ENCODE measurements at regions not wholly inside any gene's neighbourhood (a gene's known extent, or its start where the extent isn't known, plus 50 kb on each side); places are given as distances from the start of the nearest gene placed in this dataset.
A peak's percentile ranks its signal among the peaks of the same experiment; 100 is the strongest.

DNA sequence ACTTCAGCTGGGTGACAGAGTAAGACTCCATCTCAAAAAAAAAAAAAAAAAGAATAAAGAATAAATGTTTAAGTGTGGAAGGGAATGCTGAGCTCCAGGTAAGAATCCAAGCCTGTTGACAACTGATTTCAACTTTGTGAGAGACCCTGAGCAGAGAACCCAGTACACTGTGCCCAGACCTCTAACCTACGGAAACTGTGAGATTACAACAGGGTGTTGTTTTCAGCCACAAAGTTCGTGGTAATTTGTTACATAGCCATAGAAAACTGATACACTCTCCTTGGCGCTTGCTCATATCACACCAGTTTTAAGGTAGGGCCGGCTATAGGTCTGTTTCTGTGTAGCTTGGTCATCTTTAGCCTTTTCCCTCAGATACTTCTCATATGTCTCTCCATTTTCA lies 98.4 kb upstream of the PAPOLG start:
- Mint-ChIP-seq H3K4me3 (no peak overlapping the region), H3K27ac (no peak overlapping the region), H3K27me3 (ENCODE audit: insufficient read depth) (peaks cover 30% of the 10 kb centered on the region), H3K36me3 (ENCODE audit: low read depth) (no peaks in the 10 kb centered on the region), H3K4me1 (no peaks in the 10 kb centered on the region), H3K9me3 (peaks cover 9% of the 10 kb centered on the region)
- Histone ChIP-seq H3K9ac (ENCODE audit: extremely low read depth, low read length, poor library complexity, severe bottlenecking) (no peak overlapping the region), H3K4me3 (ENCODE audit: low read length) (no peak overlapping the region), H3K9me3 (ENCODE audit: control insufficient read depth, low read length) (no peaks in the 10 kb centered on the region), H3K27ac (ENCODE audit: low read depth, low read length) (no peak overlapping the region), H3K4me1 (ENCODE audit: control insufficient read depth, insufficient read depth, low read length) (no peaks in the 10 kb centered on the region), H3K36me3 (ENCODE audit: control insufficient read depth, insufficient read depth, low read length) (no peaks in the 10 kb centered on the region), H3K27me3 (ENCODE audit: control insufficient read depth, insufficient read depth, low read length, poor library complexity, severe bottlenecking) (peaks cover 24% of the 10 kb centered on the region)
- TF ChIP-seq, protein P1, sequence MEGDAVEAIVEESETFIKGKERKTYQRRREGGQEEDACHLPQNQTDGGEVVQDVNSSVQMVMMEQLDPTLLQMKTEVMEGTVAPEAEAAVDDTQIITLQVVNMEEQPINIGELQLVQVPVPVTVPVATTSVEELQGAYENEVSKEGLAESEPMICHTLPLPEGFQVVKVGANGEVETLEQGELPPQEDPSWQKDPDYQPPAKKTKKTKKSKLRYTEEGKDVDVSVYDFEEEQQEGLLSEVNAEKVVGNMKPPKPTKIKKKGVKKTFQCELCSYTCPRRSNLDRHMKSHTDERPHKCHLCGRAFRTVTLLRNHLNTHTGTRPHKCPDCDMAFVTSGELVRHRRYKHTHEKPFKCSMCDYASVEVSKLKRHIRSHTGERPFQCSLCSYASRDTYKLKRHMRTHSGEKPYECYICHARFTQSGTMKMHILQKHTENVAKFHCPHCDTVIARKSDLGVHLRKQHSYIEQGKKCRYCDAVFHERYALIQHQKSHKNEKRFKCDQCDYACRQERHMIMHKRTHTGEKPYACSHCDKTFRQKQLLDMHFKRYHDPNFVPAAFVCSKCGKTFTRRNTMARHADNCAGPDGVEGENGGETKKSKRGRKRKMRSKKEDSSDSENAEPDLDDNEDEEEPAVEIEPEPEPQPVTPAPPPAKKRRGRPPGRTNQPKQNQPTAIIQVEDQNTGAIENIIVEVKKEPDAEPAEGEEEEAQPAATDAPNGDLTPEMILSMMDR (conservative IDR thresholded peaks at IDR 0.05), result no peak
- 92 to 97% methylated on average over 3 to 4 of the region's 4 CpGs for WGBS, 2 experiments (ENCODE audit: insufficient coverage in 1 of 2, insufficient read length in 1 of 2)
- no peak for DNase-seq

DNA sequence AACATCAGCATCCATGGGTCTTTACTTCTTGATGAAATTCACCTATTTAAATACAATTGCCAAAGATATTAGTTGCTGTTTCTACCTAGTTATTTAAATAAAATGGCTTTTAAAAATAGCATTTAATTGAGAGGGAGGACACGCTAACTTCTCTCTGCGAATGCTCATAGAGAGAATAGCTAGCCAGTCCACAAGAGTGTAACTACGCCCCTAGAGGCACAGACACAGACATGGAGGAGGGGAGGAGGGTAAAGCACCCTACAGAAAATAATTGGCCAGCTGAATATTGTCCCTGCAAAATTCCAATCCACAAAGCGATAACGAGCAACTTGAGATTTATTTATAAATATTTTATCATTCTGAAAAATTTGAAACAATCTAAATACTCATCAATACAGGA lies 97.0 kb upstream of the PAPOLG start:
- TF ChIP-seq, protein P1 (conservative IDR thresholded peaks at IDR 0.05), result peak; percentile 60
- Mint-ChIP-seq H3K4me3 (no peak overlapping the region), H3K27ac (no peak overlapping the region), H3K4me1 (no peaks in the 10 kb centered on the region), H3K9me3 (peaks cover 18% of the 10 kb centered on the region), H3K27me3 (ENCODE audit: insufficient read depth) (peaks cover 22% of the 10 kb centered on the region), H3K36me3 (ENCODE audit: low read depth) (no peaks in the 10 kb centered on the region)
- Histone ChIP-seq H3K9ac (ENCODE audit: extremely low read depth, low read length, poor library complexity, severe bottlenecking) (no peak overlapping the region), H3K4me1 (ENCODE audit: control insufficient read depth, insufficient read depth, low read length) (no peaks in the 10 kb centered on the region), H3K9me3 (ENCODE audit: control insufficient read depth, low read length) (peaks cover 13% of the 10 kb centered on the region), H3K4me3 (ENCODE audit: low read length) (no peak overlapping the region), H3K27ac (ENCODE audit: low read depth, low read length) (no peak overlapping the region), H3K27me3 (ENCODE audit: control insufficient read depth, insufficient read depth, low read length, poor library complexity, severe bottlenecking) (peaks cover 15% of the 10 kb centered on the region), H3K36me3 (ENCODE audit: control insufficient read depth, insufficient read depth, low read length) (no peaks in the 10 kb centered on the region)
- 83 to 88% methylated on average over 1 to 5 of the region's 5 CpGs for WGBS, 2 experiments (ENCODE audit: insufficient coverage in 1 of 2, insufficient read length in 1 of 2)
- DNase-seq, result no peak

DNA sequence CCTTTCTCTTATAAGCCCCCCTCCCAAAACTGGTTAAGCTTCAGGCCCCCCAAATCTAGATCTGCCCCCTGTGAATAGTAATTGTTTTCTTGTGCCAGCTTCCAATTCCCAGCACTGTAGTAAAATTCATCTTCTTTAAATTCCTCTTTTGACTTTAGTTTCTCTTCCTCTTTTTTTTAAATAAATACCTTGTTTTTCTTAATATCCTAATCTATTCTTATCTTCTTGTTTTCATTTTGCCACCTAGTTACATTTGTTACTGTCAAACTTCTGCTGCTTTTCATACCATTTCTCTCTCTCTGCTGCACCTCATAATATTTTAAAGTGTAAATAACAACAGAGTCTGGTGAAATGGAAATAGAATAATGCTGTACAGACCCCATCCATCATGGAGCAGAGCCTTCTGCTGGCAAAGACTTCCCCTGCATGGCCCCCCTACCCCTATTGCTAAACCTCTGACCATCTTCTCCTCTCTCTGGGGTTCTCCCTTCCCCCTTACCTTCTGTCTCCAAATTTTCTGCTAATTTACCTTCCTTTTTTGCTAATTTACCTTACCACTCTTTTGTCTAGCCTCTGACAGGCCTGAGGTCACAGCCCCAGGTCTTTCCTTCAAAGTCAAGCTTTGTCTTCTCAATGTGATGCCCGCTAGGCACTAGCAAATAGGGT lies 94.9 kb upstream of the PAPOLG start:
- Histone ChIP-seq H3K4me1 (ENCODE audit: control insufficient read depth, insufficient read depth, low read length) (no peaks in the 10 kb centered on the region), H3K27me3 (ENCODE audit: control insufficient read depth, insufficient read depth, low read length, poor library complexity, severe bottlenecking) (peaks cover 5% of the 10 kb centered on the region), H3K9me3 (ENCODE audit: control insufficient read depth, low read length) (peaks cover 15% of the 10 kb centered on the region), H3K36me3 (ENCODE audit: control insufficient read depth, insufficient read depth, low read length) (no peaks in the 10 kb centered on the region), H3K4me3 (ENCODE audit: low read length) (no peak overlapping the region), H3K9ac (ENCODE audit: extremely low read depth, low read length, poor library complexity, severe bottlenecking) (no peak overlapping the region), H3K27ac (ENCODE audit: low read depth, low read length) (no peak overlapping the region)
- H3K9me3 Mint-ChIP-seq, result peaks cover 22% of the 10 kb centered on the region
- H3K27me3 Mint-ChIP-seq (ENCODE audit: insufficient read depth), result peaks cover 16% of the 10 kb centered on the region
- no peak overlapping the region for H3K4me3 Mint-ChIP-seq
- DNase-seq, result no peak
- H3K27ac Mint-ChIP-seq, result no peak overlapping the region
- TF ChIP-seq, protein P1 (conservative IDR thresholded peaks at IDR 0.05), result no peak
- no peaks in the 10 kb centered on the region for H3K36me3 Mint-ChIP-seq (ENCODE audit: low read depth)
- WGBS, 2 experiments (ENCODE audit: insufficient coverage in 1 of 2, insufficient read length in 1 of 2), result 89 to 100% methylated on average over 1 of the region's 1 CpG
- no peaks in the 10 kb centered on the region for H3K4me1 Mint-ChIP-seq
